ENCODE measurements at regions not wholly inside any gene's neighbourhood (a gene's known extent, or its start where the extent isn't known, plus 50 kb on each side); places are given as distances from the start of the nearest gene placed in this dataset.

DNA sequence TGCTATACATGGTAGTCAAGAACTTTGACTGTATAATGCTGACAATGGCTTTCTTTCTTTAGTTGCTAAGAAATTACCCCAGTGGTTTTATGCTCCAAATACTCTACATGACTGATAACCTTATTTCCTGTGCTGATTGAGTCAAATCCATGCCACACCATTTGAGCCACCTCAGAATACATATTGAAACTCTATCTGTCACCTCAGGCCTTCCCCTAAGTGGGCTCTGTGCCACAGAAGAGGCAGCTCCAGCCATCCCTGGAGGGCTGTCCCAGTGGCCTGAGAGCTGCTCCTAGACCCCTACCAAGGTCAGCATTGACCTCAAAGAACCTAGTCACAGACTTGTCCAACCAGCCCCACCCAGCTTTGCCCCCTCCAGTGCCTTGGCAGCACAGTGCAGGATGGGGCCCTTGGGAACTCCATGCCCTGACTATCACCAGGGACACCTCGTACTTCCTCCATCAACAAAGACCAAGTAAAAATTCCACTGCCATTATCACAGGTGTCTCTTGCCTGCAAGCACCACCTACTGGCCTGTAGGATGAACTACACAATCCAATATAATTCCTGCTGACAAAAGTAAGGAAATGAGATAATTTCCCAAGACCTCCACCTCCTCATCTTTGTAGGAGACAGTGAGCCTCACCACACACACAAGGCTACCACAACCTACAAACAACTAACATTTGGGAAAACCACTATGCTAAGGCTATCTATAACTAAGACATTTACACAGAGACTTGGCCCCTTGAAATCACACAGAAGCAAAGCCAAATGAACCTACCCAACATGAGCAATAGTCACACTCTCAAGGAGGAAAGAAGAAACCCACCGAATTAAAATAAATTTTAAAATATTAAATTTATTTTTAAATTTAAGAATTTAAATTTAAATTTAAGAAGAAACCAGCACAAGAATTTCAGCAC is 239.9 kb downstream of the NKX6-1 start:
- no peaks in the 10 kb centered on the region for H3K27me3 ChIP-seq (ENCODE audit: control insufficient read depth in 4 of 4, insufficient read depth in 4 of 4, low read length in 3 of 4)
- H3K4me3 ChIP-seq (ENCODE audit: low read depth in 1 of 3, low read length in 3 of 3) = no peak overlapping the region
- no peak for DNase-seq (ENCODE audit: low spot score)
- peaks cover 0 to 6% (median 2%) of the 10 kb centered on the region in 4 donors for H3K9me3 ChIP-seq (ENCODE audit: control insufficient read depth in 4 of 4, low read length in 3 of 4)
- TF ChIP-seq RAD21 (IDR thresholded peaks at IDR 0.05) (peak; percentile 60 to 78), EGR1 (IDR thresholded peaks at IDR 0.05; ENCODE audit: low read depth in 2 of 2) (no peak)
- TF ChIP-seq, protein P1, sequence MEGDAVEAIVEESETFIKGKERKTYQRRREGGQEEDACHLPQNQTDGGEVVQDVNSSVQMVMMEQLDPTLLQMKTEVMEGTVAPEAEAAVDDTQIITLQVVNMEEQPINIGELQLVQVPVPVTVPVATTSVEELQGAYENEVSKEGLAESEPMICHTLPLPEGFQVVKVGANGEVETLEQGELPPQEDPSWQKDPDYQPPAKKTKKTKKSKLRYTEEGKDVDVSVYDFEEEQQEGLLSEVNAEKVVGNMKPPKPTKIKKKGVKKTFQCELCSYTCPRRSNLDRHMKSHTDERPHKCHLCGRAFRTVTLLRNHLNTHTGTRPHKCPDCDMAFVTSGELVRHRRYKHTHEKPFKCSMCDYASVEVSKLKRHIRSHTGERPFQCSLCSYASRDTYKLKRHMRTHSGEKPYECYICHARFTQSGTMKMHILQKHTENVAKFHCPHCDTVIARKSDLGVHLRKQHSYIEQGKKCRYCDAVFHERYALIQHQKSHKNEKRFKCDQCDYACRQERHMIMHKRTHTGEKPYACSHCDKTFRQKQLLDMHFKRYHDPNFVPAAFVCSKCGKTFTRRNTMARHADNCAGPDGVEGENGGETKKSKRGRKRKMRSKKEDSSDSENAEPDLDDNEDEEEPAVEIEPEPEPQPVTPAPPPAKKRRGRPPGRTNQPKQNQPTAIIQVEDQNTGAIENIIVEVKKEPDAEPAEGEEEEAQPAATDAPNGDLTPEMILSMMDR (IDR thresholded peaks at IDR 0.05; ENCODE audit: low read depth, low read length, missing input control) = peak; percentile 54
- TF ChIP-seq, protein P2, sequence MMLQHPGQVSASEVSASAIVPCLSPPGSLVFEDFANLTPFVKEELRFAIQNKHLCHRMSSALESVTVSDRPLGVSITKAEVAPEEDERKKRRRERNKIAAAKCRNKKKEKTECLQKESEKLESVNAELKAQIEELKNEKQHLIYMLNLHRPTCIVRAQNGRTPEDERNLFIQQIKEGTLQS (IDR thresholded peaks at IDR 0.05) = no peak
- H3K4me1 ChIP-seq (ENCODE audit: control insufficient read depth in 4 of 4, insufficient read depth in 4 of 4, low read length in 3 of 4) = no peaks in the 10 kb centered on the region
- H3K27ac ChIP-seq (ENCODE audit: low read depth in 1 of 2, low read length in 2 of 2) = no peak overlapping the region
- H3K9ac ChIP-seq (ENCODE audit: low read depth in 1 of 2, low read length in 2 of 2) = no peak overlapping the region
- no peaks in the 10 kb centered on the region for H3K36me3 ChIP-seq (ENCODE audit: control insufficient read depth in 4 of 4, insufficient read depth in 3 of 4, low read depth in 1 of 4, low read length in 3 of 4)
- 32% methylated on average over 2 of the region's 2 CpGs for WGBS

DNA sequence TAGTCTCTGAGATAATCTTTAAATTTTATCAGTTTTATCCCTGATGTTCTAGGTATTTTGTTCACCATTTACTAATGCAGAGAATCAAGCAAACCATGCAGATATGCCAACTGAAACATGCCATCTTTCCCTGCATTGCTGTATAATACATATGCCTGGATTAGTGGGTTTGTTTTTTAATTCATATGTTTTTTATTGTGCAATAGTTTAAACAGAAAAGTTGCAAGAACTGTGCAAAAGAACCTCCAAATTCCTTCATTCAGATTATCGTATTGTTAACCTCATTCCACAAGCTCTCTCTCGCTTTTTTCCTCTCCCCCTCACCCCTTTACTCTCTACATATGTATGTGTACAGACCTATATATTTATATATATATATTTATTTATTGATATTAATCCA is 244.6 kb downstream of the NKX6-1 start:
- 84% methylated on average over 2 of the region's 2 CpGs for WGBS
- no peaks in the 10 kb centered on the region for H3K36me3 ChIP-seq (ENCODE audit: control insufficient read depth in 4 of 4, insufficient read depth in 3 of 4, low read depth in 1 of 4, low read length in 3 of 4)
- no peak for DNase-seq (ENCODE audit: low spot score)
- no peak overlapping the region for H3K27ac ChIP-seq (ENCODE audit: low read depth in 1 of 2, low read length in 2 of 2)
- no peak for TF ChIP-seq SP1 (IDR thresholded peaks at IDR 0.05)
- no peak for TF ChIP-seq JUND (IDR thresholded peaks at IDR 0.05)
- TF ChIP-seq, protein P1 (IDR thresholded peaks at IDR 0.05; ENCODE audit: low read depth, low read length, missing input control) = no peak
- no peak for TF ChIP-seq FOXA1 (IDR thresholded peaks at IDR 0.05)
- TF ChIP-seq, protein P3, sequence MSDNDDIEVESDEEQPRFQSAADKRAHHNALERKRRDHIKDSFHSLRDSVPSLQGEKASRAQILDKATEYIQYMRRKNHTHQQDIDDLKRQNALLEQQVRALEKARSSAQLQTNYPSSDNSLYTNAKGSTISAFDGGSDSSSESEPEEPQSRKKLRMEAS (IDR thresholded peaks at IDR 0.05) = no peak
- no peak for TF ChIP-seq FOXA2 (IDR thresholded peaks at IDR 0.05)
- no peak for TF ChIP-seq HNF4A (conservative IDR thresholded peaks at IDR 0.05)
- no peak for TF ChIP-seq HNF4G (IDR thresholded peaks at IDR 0.05)
- TF ChIP-seq RXRA (IDR thresholded peaks at IDR 0.05) = no peak
- no peak for TF ChIP-seq EGR1 (IDR thresholded peaks at IDR 0.05; ENCODE audit: low read depth in 2 of 2)
- TF ChIP-seq, protein P4, sequence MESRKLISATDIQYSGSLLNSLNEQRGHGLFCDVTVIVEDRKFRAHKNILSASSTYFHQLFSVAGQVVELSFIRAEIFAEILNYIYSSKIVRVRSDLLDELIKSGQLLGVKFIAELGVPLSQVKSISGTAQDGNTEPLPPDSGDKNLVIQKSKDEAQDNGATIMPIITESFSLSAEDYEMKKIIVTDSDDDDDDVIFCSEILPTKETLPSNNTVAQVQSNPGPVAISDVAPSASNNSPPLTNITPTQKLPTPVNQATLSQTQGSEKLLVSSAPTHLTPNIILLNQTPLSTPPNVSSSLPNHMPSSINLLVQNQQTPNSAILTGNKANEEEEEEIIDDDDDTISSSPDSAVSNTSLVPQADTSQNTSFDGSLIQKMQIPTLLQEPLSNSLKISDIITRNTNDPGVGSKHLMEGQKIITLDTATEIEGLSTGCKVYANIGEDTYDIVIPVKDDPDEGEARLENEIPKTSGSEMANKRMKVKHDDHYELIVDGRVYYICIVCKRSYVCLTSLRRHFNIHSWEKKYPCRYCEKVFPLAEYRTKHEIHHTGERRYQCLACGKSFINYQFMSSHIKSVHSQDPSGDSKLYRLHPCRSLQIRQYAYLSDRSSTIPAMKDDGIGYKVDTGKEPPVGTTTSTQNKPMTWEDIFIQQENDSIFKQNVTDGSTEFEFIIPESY (IDR thresholded peaks at IDR 0.05) = no peak
- TF ChIP-seq, protein P5, sequence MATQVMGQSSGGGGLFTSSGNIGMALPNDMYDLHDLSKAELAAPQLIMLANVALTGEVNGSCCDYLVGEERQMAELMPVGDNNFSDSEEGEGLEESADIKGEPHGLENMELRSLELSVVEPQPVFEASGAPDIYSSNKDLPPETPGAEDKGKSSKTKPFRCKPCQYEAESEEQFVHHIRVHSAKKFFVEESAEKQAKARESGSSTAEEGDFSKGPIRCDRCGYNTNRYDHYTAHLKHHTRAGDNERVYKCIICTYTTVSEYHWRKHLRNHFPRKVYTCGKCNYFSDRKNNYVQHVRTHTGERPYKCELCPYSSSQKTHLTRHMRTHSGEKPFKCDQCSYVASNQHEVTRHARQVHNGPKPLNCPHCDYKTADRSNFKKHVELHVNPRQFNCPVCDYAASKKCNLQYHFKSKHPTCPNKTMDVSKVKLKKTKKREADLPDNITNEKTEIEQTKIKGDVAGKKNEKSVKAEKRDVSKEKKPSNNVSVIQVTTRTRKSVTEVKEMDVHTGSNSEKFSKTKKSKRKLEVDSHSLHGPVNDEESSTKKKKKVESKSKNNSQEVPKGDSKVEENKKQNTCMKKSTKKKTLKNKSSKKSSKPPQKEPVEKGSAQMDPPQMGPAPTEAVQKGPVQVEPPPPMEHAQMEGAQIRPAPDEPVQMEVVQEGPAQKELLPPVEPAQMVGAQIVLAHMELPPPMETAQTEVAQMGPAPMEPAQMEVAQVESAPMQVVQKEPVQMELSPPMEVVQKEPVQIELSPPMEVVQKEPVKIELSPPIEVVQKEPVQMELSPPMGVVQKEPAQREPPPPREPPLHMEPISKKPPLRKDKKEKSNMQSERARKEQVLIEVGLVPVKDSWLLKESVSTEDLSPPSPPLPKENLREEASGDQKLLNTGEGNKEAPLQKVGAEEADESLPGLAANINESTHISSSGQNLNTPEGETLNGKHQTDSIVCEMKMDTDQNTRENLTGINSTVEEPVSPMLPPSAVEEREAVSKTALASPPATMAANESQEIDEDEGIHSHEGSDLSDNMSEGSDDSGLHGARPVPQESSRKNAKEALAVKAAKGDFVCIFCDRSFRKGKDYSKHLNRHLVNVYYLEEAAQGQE (IDR thresholded peaks at IDR 0.05) = no peak
- no peak for TF ChIP-seq TAF1 (conservative IDR thresholded peaks at IDR 0.05)
- no peak for TF ChIP-seq RAD21 (IDR thresholded peaks at IDR 0.05)
- no peak for TF ChIP-seq GABPA (IDR thresholded peaks at IDR 0.05 in 1 of 2, conservative IDR thresholded peaks at IDR 0.05 in 1 of 2)
- no peak for TF ChIP-seq YY1 (IDR thresholded peaks at IDR 0.05)
- peaks cover 0 to 2% (median 0%) of the 10 kb centered on the region in 4 donors for H3K9me3 ChIP-seq (ENCODE audit: control insufficient read depth in 4 of 4, low read length in 3 of 4)
- no peak overlapping the region for H3K9ac ChIP-seq (ENCODE audit: low read depth in 1 of 2, low read length in 2 of 2)
- H3K4me1 ChIP-seq (ENCODE audit: control insufficient read depth in 4 of 4, insufficient read depth in 4 of 4, low read length in 3 of 4) = no peaks in the 10 kb centered on the region
- H3K4me3 ChIP-seq (ENCODE audit: low read depth in 1 of 3, low read length in 3 of 3) = no peak overlapping the region
- no peaks in the 10 kb centered on the region for H3K27me3 ChIP-seq (ENCODE audit: control insufficient read depth in 4 of 4, insufficient read depth in 4 of 4, low read length in 3 of 4)
